Natural killer cell (primary cell): ENCODE measurements at regions not wholly inside any gene's neighbourhood (a gene's known extent, or its start where the extent isn't known, plus 50 kb on each side); places are given as distances from the start of the nearest gene placed in this dataset.

ENCODE experiments used
- ATAC-seq, 3 donors: fragments of 150-1000 bp in 2 of 3; fragments of 200-7000 bp in 1 of 3; cut with Tn5 transposase; 1 replicate in 1 of 3; 2 replicates in 2 of 3; pipeline ENCODE4 v1.10.0; 2021; ENCODE audit warnings: mild to moderate bottlenecking in 2 of 3, moderate library complexity in 2 of 3
- DNase-seq, 2 donors: peaks; one replicate each; pipeline versions ENCODE4 v3.0.0 to v3.0.0-alpha.2; 2013 to 2021; ENCODE audit warnings: mixed read lengths in 1 of 2
- H3K27ac ChIP-seq: one replicate; pipeline ENCODE4 v1.5.1; 2013; ENCODE audit warnings: mild to moderate bottlenecking, low read length
- H3K27me3 ChIP-seq: one replicate; pipeline ENCODE4 v1.6.1; 2013; ENCODE audit warnings: low read length; ENCODE audit not compliant: control insufficient read depth, insufficient read depth
- H3K36me3 ChIP-seq: one replicate; pipeline ENCODE4 v1.6.1; 2013; ENCODE audit warnings: low read length; ENCODE audit not compliant: control insufficient read depth, insufficient read depth
- H3K4me1 ChIP-seq: one replicate; pipeline ENCODE4 v1.6.1; 2013; ENCODE audit warnings: low read length; ENCODE audit not compliant: control insufficient read depth, insufficient read depth
- H3K4me3 ChIP-seq: one replicate; pipeline ENCODE4 v1.5.1; 2013; ENCODE audit warnings: low read length
- H3K9me3 ChIP-seq: one replicate; pipeline ENCODE4 v1.6.1; 2013; ENCODE audit warnings: low read length; ENCODE audit not compliant: control insufficient read depth, insufficient read depth
- H3K27ac Mint-ChIP-seq, 2 donors: one replicate each; pipeline ENCODE4 v1.8.0; 2022; ENCODE audit warnings: mild to moderate bottlenecking in 2 of 2, mixed read lengths in 2 of 2, moderate library complexity in 1 of 2
- H3K27me3 Mint-ChIP-seq, 2 donors: one replicate each; pipeline ENCODE4 v1.8.0; 2022; ENCODE audit warnings: low read depth in 2 of 2, mixed read lengths in 2 of 2
- H3K36me3 Mint-ChIP-seq: one replicate; pipeline ENCODE4 v1.8.0; 2022; ENCODE audit warnings: mixed read lengths
- H3K4me1 Mint-ChIP-seq, 2 donors: one replicate each; pipeline ENCODE4 v1.8.0; 2022; ENCODE audit warnings: mixed read lengths in 2 of 2
- H3K4me3 Mint-ChIP-seq: one replicate; pipeline ENCODE4 v1.8.0; 2022; ENCODE audit warnings: mild to moderate bottlenecking, moderate library complexity, mixed read lengths
- H3K9me3 Mint-ChIP-seq, 2 donors: one replicate each; pipeline ENCODE4 v1.8.0; 2022; ENCODE audit warnings: mixed read lengths in 2 of 2
- CTCF ChIP-seq: fragments of 200-600 bp; IDR thresholded peaks from one replicate; pipeline ENCODE4 v1.8.0; 2022; ENCODE audit warnings: antibody characterized with exemption
- WGBS: methylation state at CpG from one replicate; pipeline ENCODE4 v1.1.7; 2013; ENCODE audit warnings: missing lambda C conversion rate; ENCODE audit not compliant: insufficient coverage; 5-methylcytosine and 5-hydroxymethylcytosine counted together
- intact Hi-C: fragments of 100-400 bp; cut with micrococcal nuclease; formaldehyde crosslinking; loops from one replicate; pipeline ENCODE4 v1.14.2; 2022

- Mint-ChIP-seq H3K9me3 (peaks cover 0 to 3% of the 10 kb centered on the region in 2 donors), H3K4me3 (no peak overlapping the region), H3K27me3 (peaks cover 6 to 11% of the 10 kb centered on the region in 2 donors), H3K36me3 (no peaks in the 10 kb centered on the region), H3K27ac (no peak overlapping the region), H3K4me1 (no peaks in the 10 kb centered on the region)
- H3K4me1 ChIP-seq, result no peaks in the 10 kb centered on the region
- intact Hi-C loops, result no loop called here
- no peak for TF ChIP-seq CTCF
- H3K4me3 ChIP-seq, result no peak overlapping the region
- no peak overlapping the region for H3K27ac ChIP-seq
- 94% methylated on average over 9 of the region's 9 CpGs for WGBS
- no peaks in the 10 kb centered on the region for H3K27me3 ChIP-seq
- no peaks in the 10 kb centered on the region for H3K36me3 ChIP-seq
- DNase-seq (no peak), ATAC-seq (no peak)
- no peaks in the 10 kb centered on the region for H3K9me3 ChIP-seq
These were observed 55.1 kb downstream of the ID4 start for GRCh38 chr6:19892260-19892659.

- Mint-ChIP-seq H3K4me3 (no peak overlapping the region), H3K9me3 (no peaks in the 10 kb centered on the region), H3K27me3 (peaks cover 0 to under 1% of the 10 kb centered on the region in 2 donors), H3K36me3 (no peaks in the 10 kb centered on the region), H3K27ac (no peak overlapping the region), H3K4me1 (no peaks in the 10 kb centered on the region)
- intact Hi-C loops, result no loop called here
- H3K36me3 ChIP-seq, result no peaks in the 10 kb centered on the region
- no peaks in the 10 kb centered on the region for H3K27me3 ChIP-seq
- no peak overlapping the region for H3K27ac ChIP-seq
- ATAC-seq, result no peak
- DNase-seq, result no peak
- TF ChIP-seq CTCF, result no peak
- no peaks in the 10 kb centered on the region for H3K9me3 ChIP-seq
- WGBS, result 95% methylated on average over 8 of the region's 9 CpGs
- no peak overlapping the region for H3K4me3 ChIP-seq
- H3K4me1 ChIP-seq, result no peaks in the 10 kb centered on the region
These were observed 58.9 kb downstream of the ID4 start for GRCh38 chr6:19895866-19896692.

GRCh38 chr6:19896693-19897010, 59.5 kb downstream of the ID4 start:
- Mint-ChIP-seq H3K9me3 (no peaks in the 10 kb centered on the region), H3K4me3 (no peak overlapping the region), H3K27me3 (peaks cover 0 to 3% of the 10 kb centered on the region in 2 donors), H3K4me1 (no peaks in the 10 kb centered on the region), H3K36me3 (no peaks in the 10 kb centered on the region), H3K27ac (no peak overlapping the region)
- no peaks in the 10 kb centered on the region for H3K27me3 ChIP-seq
- ATAC-seq (no peak), DNase-seq (no peak)
- no peaks in the 10 kb centered on the region for H3K9me3 ChIP-seq
- intact Hi-C loops, result no loop called here
- no peaks in the 10 kb centered on the region for H3K36me3 ChIP-seq
- no peak overlapping the region for H3K27ac ChIP-seq
- no peaks in the 10 kb centered on the region for H3K4me1 ChIP-seq
- no peak overlapping the region for H3K4me3 ChIP-seq
- 90% methylated on average over 2 of the region's 2 CpGs for WGBS
- no peak for TF ChIP-seq CTCF
